H1 (cell line): ENCODE measurements at regions not wholly inside any gene's neighbourhood (a gene's known extent, or its start where the extent isn't known, plus 50 kb on each side); places are given as distances from the start of the nearest gene placed in this dataset.

ENCODE experiments used
- CTCF ChIA-PET: fragments of 300-600 bp; sonication (Branson Sonifier 250); formaldehyde crosslinking; loops from one replicate; lab custom pipeline; 2021; ENCODE audit not compliant: partially characterized antibody; lab: Charles Lee
- POLR2A ChIA-PET: fragments of 300-600 bp; sonication (Branson Sonifier 250); formaldehyde crosslinking; loops from one replicate; lab custom pipeline; 2021; ENCODE audit warnings: inconsistent platforms; ENCODE audit not compliant: partially characterized antibody; lab: Charles Lee
- DNase-seq, 2 experiments: peaks; one replicate each; pipeline versions ENCODE4 v3.0.0 to v3.0.0-alpha.2; 2010 to 2022; ENCODE audit warnings: low spot score in 2 of 2, low read depth in 1 of 2, mixed read lengths in 1 of 2
- FAIRE-seq: peaks from 2 replicates; lab custom pipeline; 2011; peaks lifted over from hg19 to GRCh38; lab: Jason Lieb, UNC
- H2AFZ ChIP-seq: 2 replicates; pipeline ENCODE4 v1.8.1; 2012; ENCODE audit warnings: low read length, inconsistent platforms
- H2AK5ac ChIP-seq: 2 replicates; pipeline ENCODE4 v1.6.1; 2013; ENCODE audit warnings: low read depth, low read length
- H2BK120ac ChIP-seq: replicated peaks from 2 replicates; pipeline ENCODE3; 2013; ENCODE audit warnings: low read depth, low read length, inconsistent platforms
- H2BK12ac ChIP-seq: 2 replicates; pipeline ENCODE4 v1.6.1; 2013; ENCODE audit warnings: low read depth, low read length
- H2BK15ac ChIP-seq: 2 replicates; pipeline ENCODE4 v1.6.1; 2013; ENCODE audit warnings: low read length
- H2BK20ac ChIP-seq: 2 replicates; pipeline ENCODE4 v1.6.1; 2013; ENCODE audit warnings: low read length
- H2BK5ac ChIP-seq: 2 replicates; pipeline ENCODE4 v1.6.1; 2013; ENCODE audit warnings: low read depth, low read length
- H3K14ac ChIP-seq: 2 replicates; pipeline ENCODE4 v1.6.1; 2013; ENCODE audit warnings: inconsistent platforms; ENCODE audit not compliant: insufficient read length
- H3K18ac ChIP-seq: 2 replicates; pipeline ENCODE4 v1.6.1; 2013; ENCODE audit warnings: low read length; ENCODE audit errors: extremely low read depth
- H3K23ac ChIP-seq: 2 replicates; pipeline ENCODE4 v1.6.1; 2013; ENCODE audit warnings: inconsistent platforms; ENCODE audit not compliant: insufficient read length
- H3K23me2 ChIP-seq: 2 replicates; pipeline ENCODE4 v1.6.1; 2013; ENCODE audit warnings: low read depth, low read length
- H3K27ac ChIP-seq: 2 replicates; pipeline ENCODE4 v1.6.1; 2011; ENCODE audit warnings: low read depth, low read length, inconsistent platforms
- H3K27me3 ChIP-seq, 4 experiments: replicated peaks in 1 of 4; 1 replicate in 1 of 4; 2 replicates in 3 of 4; pipeline versions ENCODE4 v1.6.1 to v1.8.1; 2011 to 2013; ENCODE audit warnings: low read length in 3 of 4, mild to moderate bottlenecking in 3 of 4, inconsistent platforms in 2 of 4, mixed read lengths in 2 of 4, moderate library complexity in 1 of 4; ENCODE audit not compliant: control insufficient read depth in 3 of 4, insufficient read depth in 3 of 4; ENCODE audit errors: extremely low read depth in 1 of 4
- H3K36me3 ChIP-seq, 4 experiments: 2 replicates each; pipeline versions ENCODE4 v1.6.1 to v1.8.1; 2011 to 2013; ENCODE audit warnings: mild to moderate bottlenecking in 4 of 4, low read length in 3 of 4, moderate library complexity in 2 of 4, control low read depth in 1 of 4, inconsistent platforms in 1 of 4; ENCODE audit not compliant: insufficient read depth in 4 of 4, control insufficient read depth in 2 of 4
- H3K4ac ChIP-seq: replicated peaks from 2 replicates; pipeline ENCODE3; 2013; ENCODE audit warnings: low read length, low read depth, mixed read lengths, inconsistent platforms; ENCODE audit not compliant: insufficient read length
- H3K4me1 ChIP-seq, 4 experiments: replicated peaks in 1 of 4; 1 replicate in 1 of 4; 2 replicates in 3 of 4; pipeline versions ENCODE4 v1.6.1 to v1.8.1; 2011 to 2013; ENCODE audit warnings: low read length in 3 of 4, inconsistent platforms in 2 of 4, mixed read lengths in 1 of 4; ENCODE audit not compliant: insufficient read depth in 4 of 4, control insufficient read depth in 3 of 4
- H3K4me2 ChIP-seq, 2 experiments: 2 replicates each; pipeline versions ENCODE4 v1.6.1 to v1.8.1; 2011 to 2013; ENCODE audit warnings: low read depth in 2 of 2, low read length in 2 of 2, control low read depth in 1 of 2, inconsistent platforms in 1 of 2, mild to moderate bottlenecking in 1 of 2; ENCODE audit not compliant: insufficient read depth in 1 of 2
- H3K4me3 ChIP-seq, 4 experiments: fragments of 200-600, 300-600 bp in 1 of 4; sonication (generic), shearing (Covaris generic), sonication (Bioruptor Twin) in 1 of 4; 2 replicates each; pipeline versions ENCODE4 v1.5.1 to v1.8.1; 2011 to 2016; ENCODE audit warnings: low read length in 4 of 4, low read depth in 3 of 4, control low read depth in 2 of 4, inconsistent platforms in 2 of 4, mild to moderate bottlenecking in 2 of 4, mixed read lengths in 1 of 4, moderate library complexity in 1 of 4; ENCODE audit not compliant: insufficient read depth in 2 of 4; ENCODE audit errors: extremely low read depth in 1 of 4
- H3K56ac ChIP-seq: replicated peaks from 2 replicates; pipeline ENCODE3; 2013; ENCODE audit warnings: low read depth, mild to moderate bottlenecking, mixed read lengths, low read length, inconsistent platforms; ENCODE audit not compliant: insufficient read length
- H3K79me1 ChIP-seq: 2 replicates; pipeline ENCODE4 v1.6.1; 2013; ENCODE audit warnings: low read depth, low read length, control low read depth
- H3K79me2 ChIP-seq, 2 experiments: 2 replicates each; pipeline versions ENCODE4 v1.6.1 to v1.8.1; 2012 to 2013; ENCODE audit warnings: low read length in 2 of 2, mild to moderate bottlenecking in 2 of 2, inconsistent platforms in 1 of 2; ENCODE audit not compliant: insufficient read depth in 2 of 2, control insufficient read depth in 1 of 2
- H3K9ac ChIP-seq, 4 experiments: replicated peaks in 1 of 4; 1 replicate in 1 of 4; 2 replicates in 3 of 4; pipeline versions ENCODE4 v1.6.1 to v1.8.1; 2011 to 2013; ENCODE audit warnings: low read depth in 3 of 4, low read length in 3 of 4, control low read depth in 2 of 4, mild to moderate bottlenecking in 2 of 4, moderate library complexity in 2 of 4, inconsistent platforms in 1 of 4; ENCODE audit errors: extremely low read depth in 1 of 4
- H3K9me3 ChIP-seq, 2 experiments: 2 replicates each; pipeline versions ENCODE4 v1.6.1 to v1.8.1; 2012 to 2013; ENCODE audit warnings: mild to moderate bottlenecking in 2 of 2, moderate library complexity in 2 of 2, control low read depth in 1 of 2, inconsistent platforms in 1 of 2, low read depth in 1 of 2, low read length in 1 of 2, mixed read lengths in 1 of 2; ENCODE audit not compliant: insufficient read depth in 2 of 2
- H4K20me1 ChIP-seq, 2 experiments: replicated peaks in 1 of 2; 2 replicates each; pipeline versions ENCODE3 to v1.8.1; 2011 to 2013; ENCODE audit warnings: inconsistent platforms in 2 of 2, low read length in 2 of 2, mild to moderate bottlenecking in 1 of 2; ENCODE audit not compliant: insufficient read depth in 2 of 2, control insufficient read depth in 1 of 2
- H4K5ac ChIP-seq: 2 replicates; pipeline ENCODE4 v1.6.1; 2013; ENCODE audit warnings: low read length, low read depth, mixed read lengths, inconsistent platforms; ENCODE audit not compliant: insufficient read length
- H4K8ac ChIP-seq: 2 replicates; pipeline ENCODE4 v1.8.0; 2013; ENCODE audit warnings: mild to moderate bottlenecking, moderate library complexity, low read length, inconsistent platforms; ENCODE audit not compliant: insufficient read depth; ENCODE audit errors: extremely low read depth
- H4K91ac ChIP-seq: replicated peaks from 2 replicates; pipeline ENCODE3; 2013; ENCODE audit warnings: low read length, mixed read lengths, inconsistent platforms; ENCODE audit not compliant: insufficient read length
- CBX8 ChIP-seq: fragments of 300-800, 300-1000 bp; sonication (generic); IDR thresholded peaks from 2 replicates; pipeline ENCODE4 v1.7.1; 2016; ENCODE audit warnings: low read depth, low read length, borderline replicate concordance
- CEBPB ChIP-seq: IDR thresholded peaks from 2 replicates; pipeline ENCODE4 v1.6.1; 2012; ENCODE audit warnings: low read depth, low read length
- E2F6 ChIP-seq: IDR thresholded peaks from 2 replicates; pipeline ENCODE4 v1.6.1; 2012; ENCODE audit warnings: inconsistent platforms
- EZH2 ChIP-seq: fragments of 200-600 bp; sonication (generic); IDR thresholded peaks from 2 replicates; pipeline ENCODE4 v1.7.1; 2012; ENCODE audit warnings: low read depth, mild to moderate bottlenecking, moderate library complexity, low read length, inconsistent platforms; ENCODE audit not compliant: severe bottlenecking
- KDM4A ChIP-seq: IDR thresholded peaks from one replicate; pipeline ENCODE4 v1.7.1; 2012; ENCODE audit warnings: low read depth, mild to moderate bottlenecking, moderate library complexity, low read length, inconsistent platforms; ENCODE audit not compliant: severe bottlenecking
- POLR2A ChIP-seq, 2 experiments: IDR thresholded peaks; 1 replicate in 1 of 2; 2 replicates in 1 of 2; pipeline ENCODE4 v1.6.1; 2011; ENCODE audit warnings: low read depth in 2 of 2, low read length in 2 of 2, mild to moderate bottlenecking in 2 of 2; ENCODE audit errors: control extremely low read depth in 1 of 2
- RXRA ChIP-seq: IDR thresholded peaks from 2 replicates; pipeline ENCODE4 v1.6.1; 2011; ENCODE audit warnings: low read depth, mild to moderate bottlenecking, low read length, moderate library complexity; ENCODE audit not compliant: insufficient read depth
- WGBS, 2 experiments: shearing (Covaris generic) in 1 of 2; methylation state at CpG; one replicate each; pipeline versions ENCODE4 v1.1.6 to v1.1.7; 2013 to 2015; ENCODE audit warnings: low lambda C conversion rate in 2 of 2, mixed read lengths in 2 of 2, inconsistent platforms in 1 of 2, low coverage in 1 of 2, missing lambda C conversion rate in 1 of 2; ENCODE audit not compliant: insufficient replicate concordance in 2 of 2, insufficient coverage in 1 of 2, insufficient read length in 1 of 2; ENCODE audit errors: extremely low coverage in 1 of 2, missing lambda C conversion rate in 1 of 2; 5-methylcytosine and 5-hydroxymethylcytosine counted together

GRCh38 chr2:238564286-238564920 lies 137.7 kb downstream of the ASB1 start:
- no peak for TF ChIP-seq E2F6
- TF ChIP-seq EZH2: no peak
- TF ChIP-seq POLR2A (IDR thresholded peaks at IDR 0.05; ENCODE audit: control extremely low read depth in 1 of 2, low read depth in 2 of 2, low read length in 2 of 2): no peak
- no peak for TF ChIP-seq CBX8
- no peak for TF ChIP-seq CEBPB
- TF ChIP-seq RXRA: no peak
- TF ChIP-seq KDM4A: no peak
- H2BK12ac ChIP-seq: no peak overlapping the region
- 87% methylated on average over 16 of the region's 16 CpGs; no CpG with 5 or more reads in 1 of the 2 experiments for WGBS, 2 experiments
- H2AFZ ChIP-seq: no peak overlapping the region
- no peak overlapping the region for H4K5ac ChIP-seq
- no peak overlapping the region for H4K91ac ChIP-seq
- POLR2A ChIA-PET: no interaction called here
- no peak overlapping the region for H3K18ac ChIP-seq
- no peaks in the 10 kb centered on the region for H4K20me1 ChIP-seq
- CTCF ChIA-PET: no interaction called here
- no peaks in the 10 kb centered on the region for H3K23me2 ChIP-seq
- no peak for DNase-seq
- H3K36me3 ChIP-seq: no peaks in the 10 kb centered on the region
- no peaks in the 10 kb centered on the region for H3K79me2 ChIP-seq
- no peaks in the 10 kb centered on the region for H3K27me3 ChIP-seq
- H2BK5ac ChIP-seq: no peak overlapping the region
- no peak overlapping the region for H3K14ac ChIP-seq
- no peak overlapping the region for H3K4me2 ChIP-seq
- H2BK20ac ChIP-seq: no peak overlapping the region
- H3K23ac ChIP-seq: no peak overlapping the region
- no peak overlapping the region for H3K9ac ChIP-seq
- no peak overlapping the region for H2AK5ac ChIP-seq
- H3K4me3 ChIP-seq: no peak overlapping the region
- no peaks in the 10 kb centered on the region for H3K4me1 ChIP-seq
- H2BK120ac ChIP-seq: no peak overlapping the region
- no peak overlapping the region for H3K27ac ChIP-seq
- no peak overlapping the region for H2BK15ac ChIP-seq
- no peaks in the 10 kb centered on the region for H3K79me1 ChIP-seq
- H3K9me3 ChIP-seq: no peaks in the 10 kb centered on the region
- H3K56ac ChIP-seq: no peak overlapping the region
- no peak overlapping the region; the same call in 1 of the 2 replicates for H4K8ac ChIP-seq
- H3K4ac ChIP-seq: no peak overlapping the region
- FAIRE-seq: no peak
